GM12872 (cell line): ENCODE measurements at regions not wholly inside any gene's neighbourhood (a gene's known extent, or its start where the extent isn't known, plus 50 kb on each side); places are given as distances from the start of the nearest gene placed in this dataset.

Experiments used
- CTCF ChIP-seq: IDR thresholded peaks from 3 replicates; pipeline ENCODE4 v1.5.1; 2011; ENCODE audit warnings: low read depth, mild to moderate bottlenecking, low read length, moderate library complexity; ENCODE audit not compliant: insufficient read depth

- no peak for TF ChIP-seq CTCF
Observed at GRCh38 chr4:25575611-25576010, 80.0 kb upstream of the SLC34A2 start.

- TF ChIP-seq CTCF: no peak
Observed at GRCh38 chr4:25578432-25578831, 77.2 kb upstream of the SLC34A2 start.

- TF ChIP-seq CTCF: no peak
Observed at GRCh38 chr4:25580633-25581467, 74.8 kb upstream of the SLC34A2 start.

GRCh38 chr4:25585901-25586523, 69.6 kb upstream of the SLC34A2 start:
- no peak for TF ChIP-seq CTCF

GRCh38 chr4:25588206-25588605, 67.4 kb upstream of the SLC34A2 start:
- TF ChIP-seq CTCF: no peak

GRCh38 chr4:25590171-25590570, 65.5 kb upstream of the SLC34A2 start:
- no peak for TF ChIP-seq CTCF

GRCh38 chr4:25592736-25593135, 62.9 kb upstream of the SLC34A2 start:
- no peak for TF ChIP-seq CTCF
